Peyer's patch (tissue), 4 donors: ENCODE measurements at regions not wholly inside any gene's neighbourhood (a gene's known extent, or its start where the extent isn't known, plus 50 kb on each side); places are given as distances from the start of the nearest gene placed in this dataset.
"Not testable (repeated sequence)": the region's sequence is repeated elsewhere in the genome, so short reads cannot be mapped to it uniquely, and the experiment has no call there.

Experiments used
- POLR2A ChIP-seq, 2 donors: fragments of 450-650 bp; IDR thresholded peaks; one replicate each; pipeline ENCODE4 v1.5.1; 2017; ENCODE audit warnings: antibody characterized with exemption in 2 of 2, mild to moderate bottlenecking in 2 of 2, moderate library complexity in 2 of 2
- TF ChIP-seq, protein P1 (sequence below), 6 experiments: fragments of 450-650 bp in 4 of 6; fragments of 200-600 bp in 2 of 6; sonication (generic) in 1 of 6; IDR thresholded peaks; one replicate each; pipeline ENCODE4 v1.5.1; 2017 to 2019; ENCODE audit warnings: antibody characterized with exemption in 6 of 6, mild to moderate bottlenecking in 3 of 6, moderate library complexity in 1 of 6

DNA sequence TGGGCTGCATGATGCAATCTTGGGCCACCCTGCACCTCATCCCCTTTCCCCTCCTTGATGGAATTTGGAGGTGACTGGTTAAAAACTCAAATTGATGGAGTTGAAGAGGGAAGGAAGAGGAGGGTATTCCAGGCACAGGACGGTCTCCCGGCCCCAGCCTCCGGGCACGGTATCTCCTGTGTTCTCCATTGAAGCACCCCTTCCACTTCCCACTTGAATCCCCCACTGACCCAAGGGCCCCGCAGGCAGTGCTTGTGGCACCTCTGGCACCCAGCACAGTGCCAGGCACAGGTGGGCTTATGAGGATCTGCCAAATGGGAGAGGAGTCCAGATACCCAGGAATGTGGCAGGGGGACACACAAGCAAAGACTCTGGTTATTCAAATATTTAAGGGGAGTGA lies 271.6 kb downstream of the GOLGA6L6 start:
- TF ChIP-seq, protein P1, sequence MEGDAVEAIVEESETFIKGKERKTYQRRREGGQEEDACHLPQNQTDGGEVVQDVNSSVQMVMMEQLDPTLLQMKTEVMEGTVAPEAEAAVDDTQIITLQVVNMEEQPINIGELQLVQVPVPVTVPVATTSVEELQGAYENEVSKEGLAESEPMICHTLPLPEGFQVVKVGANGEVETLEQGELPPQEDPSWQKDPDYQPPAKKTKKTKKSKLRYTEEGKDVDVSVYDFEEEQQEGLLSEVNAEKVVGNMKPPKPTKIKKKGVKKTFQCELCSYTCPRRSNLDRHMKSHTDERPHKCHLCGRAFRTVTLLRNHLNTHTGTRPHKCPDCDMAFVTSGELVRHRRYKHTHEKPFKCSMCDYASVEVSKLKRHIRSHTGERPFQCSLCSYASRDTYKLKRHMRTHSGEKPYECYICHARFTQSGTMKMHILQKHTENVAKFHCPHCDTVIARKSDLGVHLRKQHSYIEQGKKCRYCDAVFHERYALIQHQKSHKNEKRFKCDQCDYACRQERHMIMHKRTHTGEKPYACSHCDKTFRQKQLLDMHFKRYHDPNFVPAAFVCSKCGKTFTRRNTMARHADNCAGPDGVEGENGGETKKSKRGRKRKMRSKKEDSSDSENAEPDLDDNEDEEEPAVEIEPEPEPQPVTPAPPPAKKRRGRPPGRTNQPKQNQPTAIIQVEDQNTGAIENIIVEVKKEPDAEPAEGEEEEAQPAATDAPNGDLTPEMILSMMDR (IDR thresholded peaks at IDR 0.05): not testable (repeated sequence)
- TF ChIP-seq POLR2A (IDR thresholded peaks at IDR 0.05): not testable (repeated sequence)
